ENCODE measurements at regions not wholly inside any gene's neighbourhood (a gene's known extent, or its start where the extent isn't known, plus 50 kb on each side); places are given as distances from the start of the nearest gene placed in this dataset.
A peak's percentile ranks its signal among the peaks of the same experiment; 100 is the strongest.

DNA sequence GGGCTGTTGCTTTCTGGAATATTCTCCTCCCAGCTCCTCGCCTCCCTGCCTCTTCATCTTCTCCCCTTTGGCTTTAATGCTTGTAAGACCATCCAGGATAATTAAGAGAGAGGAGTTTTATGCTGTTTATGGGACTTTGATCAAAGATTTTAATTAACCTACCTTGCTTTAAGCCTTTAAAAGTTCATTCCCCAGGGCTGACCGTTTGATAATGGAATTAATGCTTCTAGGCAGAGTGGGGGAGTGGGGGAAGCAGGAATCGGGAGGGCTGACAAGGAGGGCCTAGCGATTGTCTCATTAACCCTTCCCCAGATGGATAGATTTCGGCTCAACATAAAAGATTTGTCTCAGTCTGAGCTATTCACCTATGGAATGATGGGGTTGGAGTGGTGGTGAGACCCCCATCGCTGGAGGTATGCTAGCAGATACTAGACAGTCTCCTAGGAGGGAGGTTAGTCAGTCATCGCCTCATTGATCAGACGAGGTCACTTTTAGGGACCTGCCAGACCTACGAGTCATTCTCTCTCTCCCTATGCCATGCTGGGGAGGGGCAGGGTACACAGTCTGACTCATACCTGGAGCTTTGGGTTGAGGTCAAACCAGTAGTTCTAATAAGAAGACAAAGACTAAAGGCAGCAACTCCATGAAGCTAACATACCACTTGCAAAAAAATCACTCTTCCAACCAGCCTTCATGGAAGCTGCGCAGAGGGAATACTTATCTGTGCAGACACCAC, 236.6 kb upstream of the NLRP1 start:
- Mint-ChIP-seq H3K27ac (peak overlapping the region in 1 of 10 donors; percentile 43), H3K36me3 (no peaks in the 10 kb centered on the region), H3K4me1 (peaks cover 0 to 1% (median 0%) of the 10 kb centered on the region in 4 donors), H3K4me3 (no peak overlapping the region), H3K9me3 (peaks cover 0 to 3% (median 0%) of the 10 kb centered on the region in 9 donors), H3K27me3 (peaks cover 8 to 62% (median 41%) of the 10 kb centered on the region in 5 donors)
- POLR2A ChIA-PET = no interaction called here
- ATAC-seq = no peak
- DNase-seq = no peak

DNA sequence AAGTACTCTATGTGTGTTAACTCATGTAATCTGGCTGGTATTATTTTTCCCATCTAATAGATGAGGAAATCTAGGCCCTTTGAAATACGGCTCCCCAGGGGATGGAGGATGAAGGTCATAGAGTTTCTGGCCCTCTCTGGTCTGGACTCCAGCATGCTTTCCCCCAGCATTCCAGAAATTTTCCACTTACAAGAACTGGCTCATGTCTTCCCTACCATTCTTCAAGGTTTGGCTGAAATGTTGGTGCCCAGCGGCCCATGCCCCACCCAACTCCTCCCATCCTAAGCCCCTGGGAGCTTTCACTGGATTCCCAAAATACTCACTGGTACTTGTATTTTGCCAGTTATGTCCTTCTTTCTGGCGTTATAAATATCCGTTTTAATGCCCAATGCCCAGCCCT, 237.5 kb upstream of the NLRP1 start:
- H3K9me3 Mint-ChIP-seq = peaks cover 0 to 3% (median 0%) of the 10 kb centered on the region in 9 donors
- POLR2A ChIA-PET = no interaction called here
- ATAC-seq (no peak), DNase-seq (no peak)
- no peak overlapping the region for H3K4me3 Mint-ChIP-seq
- H3K27ac Mint-ChIP-seq = no peak overlapping the region
- H3K27me3 Mint-ChIP-seq = peaks cover 11 to 64% (median 41%) of the 10 kb centered on the region in 5 donors
- H3K4me1 Mint-ChIP-seq = peaks cover 0 to 1% (median 0%) of the 10 kb centered on the region in 4 donors
- H3K36me3 Mint-ChIP-seq = no peaks in the 10 kb centered on the region

DNA sequence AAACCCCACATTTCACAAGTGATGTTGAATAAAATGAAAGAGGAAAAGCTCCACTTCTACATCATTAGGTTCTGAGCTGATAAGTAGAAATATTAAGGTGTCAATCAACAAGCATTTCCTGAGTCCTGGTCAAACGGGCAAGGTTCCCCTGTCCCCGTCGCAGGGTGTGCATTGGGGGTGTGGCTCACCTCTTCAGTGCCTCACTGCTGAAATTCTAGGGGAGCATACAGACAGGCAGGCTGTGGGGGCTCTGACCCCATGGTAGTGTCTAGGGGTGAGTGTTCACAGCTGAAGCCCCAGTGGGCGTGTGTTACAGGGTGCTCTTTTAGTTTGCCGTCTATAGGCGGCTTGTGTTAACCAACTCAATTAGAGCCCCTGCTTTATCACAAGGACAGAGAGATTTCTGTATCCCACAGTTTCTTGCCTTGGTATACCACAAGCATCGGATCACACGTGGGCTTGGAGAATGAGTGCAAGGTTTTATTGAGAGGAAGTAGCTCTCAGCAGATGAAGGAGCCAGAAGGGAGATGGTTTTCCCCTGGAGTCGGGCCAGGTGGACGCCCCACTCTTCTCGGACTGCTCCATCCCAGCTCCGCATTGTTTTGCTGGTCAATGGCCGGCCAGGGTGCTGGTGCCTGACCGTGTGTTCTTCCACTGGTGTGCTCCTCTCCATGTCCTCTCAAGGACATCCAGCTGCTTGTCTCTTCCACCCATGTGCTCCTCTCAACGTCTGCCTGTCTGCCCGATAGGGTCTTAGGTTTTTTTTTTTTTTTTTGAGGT, 238.2 kb upstream of the NLRP1 start:
- ATAC-seq = no peak
- H3K4me3 Mint-ChIP-seq = no peak overlapping the region

DNA sequence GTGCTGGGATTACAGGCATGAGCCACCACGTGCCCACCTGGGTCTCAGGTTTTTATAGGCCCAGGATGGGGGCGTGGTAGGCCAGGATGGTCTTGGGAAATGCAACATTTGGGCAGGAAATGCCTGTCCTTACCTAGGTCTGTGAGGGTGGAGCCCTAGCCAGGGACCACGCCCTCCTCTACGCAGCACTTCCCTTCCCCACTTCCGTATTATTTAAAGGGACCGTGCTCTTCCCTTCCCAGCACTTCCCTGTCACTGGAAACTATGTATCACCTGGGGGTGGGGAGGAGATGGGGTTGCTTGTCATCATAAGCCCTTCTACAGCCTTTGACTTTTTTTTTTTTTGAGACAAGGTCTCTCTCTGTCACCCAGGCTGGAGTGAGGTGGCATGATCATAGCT, 238.9 kb upstream of the NLRP1 start:
- peaks cover 0 to 8% (median 3%) of the 10 kb centered on the region in 3 donors for H3K36me3 Mint-ChIP-seq
- H3K9me3 Mint-ChIP-seq = peaks cover 0 to 16% (median 3%) of the 10 kb centered on the region in 9 donors
- H3K4me1 Mint-ChIP-seq = no peaks in the 10 kb centered on the region
- H3K4me3 Mint-ChIP-seq = no peak overlapping the region
- POLR2A ChIA-PET = no interaction called here
- H3K27ac Mint-ChIP-seq = no peak overlapping the region
- no peak for ATAC-seq
- H3K27me3 Mint-ChIP-seq = peaks cover 11 to 67% (median 40%) of the 10 kb centered on the region in 5 donors
- DNase-seq = no peak

More for the DNA sequence above, 238.2 kb upstream of the NLRP1 start:
- POLR2A ChIA-PET = no interaction called here
- H3K4me1 Mint-ChIP-seq = peaks cover 0 to 1% (median 0%) of the 10 kb centered on the region in 4 donors
- peaks cover 0 to 9% (median 2%) of the 10 kb centered on the region in 9 donors for H3K9me3 Mint-ChIP-seq
- no peak for DNase-seq
- H3K36me3 Mint-ChIP-seq = peaks cover 0 to 6% (median 3%) of the 10 kb centered on the region in 3 donors
- peak overlapping the region in 1 of 10 donors; percentile 37 for H3K27ac Mint-ChIP-seq
- peaks cover 11 to 67% (median 46%) of the 10 kb centered on the region in 5 donors for H3K27me3 Mint-ChIP-seq

GRCh38 chr17:5825717-5826330, 241.5 kb upstream of the NLRP1 start:
- H3K36me3 Mint-ChIP-seq = peaks cover 0 to 8% (median 3%) of the 10 kb centered on the region in 3 donors
- no peaks in the 10 kb centered on the region for H3K4me1 Mint-ChIP-seq
- no peak overlapping the region for H3K27ac Mint-ChIP-seq

GRCh38 chr17:5826384-5826783, 242.1 kb upstream of the NLRP1 start:
- H3K4me1 Mint-ChIP-seq = no peaks in the 10 kb centered on the region
- H3K27me3 Mint-ChIP-seq = peaks cover 12 to 59% (median 26%) of the 10 kb centered on the region in 5 donors

More at GRCh38 chr17:5825717-5826330, 241.5 kb upstream of the NLRP1 start:
- Mint-ChIP-seq H3K4me3 (no peak overlapping the region), H3K27me3 (peaks cover 12 to 65% (median 27%) of the 10 kb centered on the region in 5 donors), H3K9me3 (peaks cover 0 to 17% (median 1%) of the 10 kb centered on the region in 9 donors)
- no peak for ATAC-seq
- POLR2A ChIA-PET = no interaction called here
- no peak for DNase-seq

GRCh38 chr17:5830921-5831320, 239.3 kb upstream of the WSCD1 start:
- DNase-seq = no peak
- Mint-ChIP-seq H3K36me3 (peaks cover 0 to 8% (median 3%) of the 10 kb centered on the region in 3 donors), H3K9me3 (peaks cover 0 to 17% (median 1%) of the 10 kb centered on the region in 9 donors), H3K4me3 (no peak overlapping the region), H3K27me3 (peaks cover 8 to 42% (median 11%) of the 10 kb centered on the region in 5 donors), H3K4me1 (peaks cover 3 to 8% (median 5%) of the 10 kb centered on the region in 4 donors), H3K27ac (no peak overlapping the region)
- POLR2A ChIA-PET = no interaction called here
- ATAC-seq = no peak

More at GRCh38 chr17:5826384-5826783, 242.1 kb upstream of the NLRP1 start:
- H3K27ac Mint-ChIP-seq = no peak overlapping the region
- H3K4me3 Mint-ChIP-seq = no peak overlapping the region
- H3K9me3 Mint-ChIP-seq = peaks cover 0 to 17% (median 1%) of the 10 kb centered on the region in 9 donors
- POLR2A ChIA-PET = no interaction called here
- no peak for DNase-seq
- ATAC-seq = no peak
- H3K36me3 Mint-ChIP-seq = peaks cover 0 to 8% (median 3%) of the 10 kb centered on the region in 3 donors

DNA sequence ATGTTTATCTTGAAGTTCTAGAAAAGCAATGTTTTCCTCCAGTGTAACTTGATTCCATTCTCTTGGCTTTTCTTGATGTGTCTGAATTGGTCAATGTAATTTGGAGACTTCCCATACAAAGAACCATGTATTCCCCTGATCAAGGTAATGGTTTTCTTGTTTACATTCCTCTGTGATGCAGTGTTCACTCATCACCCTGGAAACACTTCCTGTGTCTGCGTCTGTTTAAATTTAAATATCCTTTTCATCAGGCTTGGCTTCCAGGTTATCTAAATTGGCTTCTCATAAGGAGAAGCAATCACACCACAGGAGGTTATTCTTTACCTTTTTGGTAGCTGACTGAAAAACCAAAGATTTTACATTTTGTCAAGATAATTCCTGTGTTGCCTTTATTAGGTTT, 237.3 kb upstream of the WSCD1 start:
- Mint-ChIP-seq H3K4me3 (no peak overlapping the region), H3K9me3 (peaks cover 0 to 4% (median 0%) of the 10 kb centered on the region in 9 donors), H3K27me3 (peaks cover 5 to 27% (median 8%) of the 10 kb centered on the region in 5 donors), H3K36me3 (no peaks in the 10 kb centered on the region), H3K4me1 (peaks cover 3 to 8% (median 5%) of the 10 kb centered on the region in 4 donors), H3K27ac (peak overlapping the region in 6 of 10 donors; percentile 1 to 73 (median 24))
- DNase-seq (peak in 1 of 10 donors; percentile 30), ATAC-seq (peak; percentile 53 to 65)
- POLR2A ChIA-PET = no interaction called here

DNA sequence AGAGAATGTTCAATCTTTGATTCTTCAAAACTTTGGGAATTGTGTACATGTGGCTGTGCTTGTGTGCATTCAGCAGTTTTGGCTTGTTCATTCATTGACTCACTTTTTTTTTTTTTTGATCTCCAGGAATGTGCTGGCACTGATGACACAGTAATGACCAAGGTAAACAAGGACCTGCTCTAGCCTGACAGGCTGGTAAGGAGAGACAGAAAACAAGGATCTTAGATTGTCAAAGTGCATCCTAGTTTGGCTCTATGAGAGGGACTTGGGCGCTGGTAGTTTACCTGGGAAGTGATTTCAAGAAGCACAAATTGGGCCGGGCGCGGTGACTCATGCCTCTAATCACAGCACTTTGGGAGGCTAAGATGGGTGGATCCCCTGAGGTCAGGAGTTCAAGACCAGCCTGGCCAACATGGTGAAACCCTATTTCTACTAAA, 233.1 kb upstream of the WSCD1 start:
- no peaks in the 10 kb centered on the region for H3K9me3 Mint-ChIP-seq
- no peak overlapping the region for H3K4me3 Mint-ChIP-seq
- H3K36me3 Mint-ChIP-seq = no peaks in the 10 kb centered on the region
- POLR2A ChIA-PET = no interaction called here
- peaks cover 4 to 8% (median 5%) of the 10 kb centered on the region in 4 donors for H3K4me1 Mint-ChIP-seq
- no peak overlapping the region for H3K27ac Mint-ChIP-seq
- peaks cover 0 to 7% (median 0%) of the 10 kb centered on the region in 5 donors for H3K27me3 Mint-ChIP-seq
- ATAC-seq = no peak
- DNase-seq = no peak

- no peaks in the 10 kb centered on the region for H3K36me3 Mint-ChIP-seq
- no peak overlapping the region for H3K27ac Mint-ChIP-seq
- H3K27me3 Mint-ChIP-seq = peaks cover 0 to 7% (median 1%) of the 10 kb centered on the region in 5 donors
- POLR2A ChIA-PET = no interaction called here
- no peak overlapping the region for H3K4me3 Mint-ChIP-seq
- H3K4me1 Mint-ChIP-seq = peaks cover 0 to 4% (median 1%) of the 10 kb centered on the region in 4 donors
- ATAC-seq = no peak
- H3K9me3 Mint-ChIP-seq = no peaks in the 10 kb centered on the region
- DNase-seq = no peak
Measured at GRCh38 chr17:5838661-5839300, 231.4 kb upstream of the WSCD1 start.

DNA sequence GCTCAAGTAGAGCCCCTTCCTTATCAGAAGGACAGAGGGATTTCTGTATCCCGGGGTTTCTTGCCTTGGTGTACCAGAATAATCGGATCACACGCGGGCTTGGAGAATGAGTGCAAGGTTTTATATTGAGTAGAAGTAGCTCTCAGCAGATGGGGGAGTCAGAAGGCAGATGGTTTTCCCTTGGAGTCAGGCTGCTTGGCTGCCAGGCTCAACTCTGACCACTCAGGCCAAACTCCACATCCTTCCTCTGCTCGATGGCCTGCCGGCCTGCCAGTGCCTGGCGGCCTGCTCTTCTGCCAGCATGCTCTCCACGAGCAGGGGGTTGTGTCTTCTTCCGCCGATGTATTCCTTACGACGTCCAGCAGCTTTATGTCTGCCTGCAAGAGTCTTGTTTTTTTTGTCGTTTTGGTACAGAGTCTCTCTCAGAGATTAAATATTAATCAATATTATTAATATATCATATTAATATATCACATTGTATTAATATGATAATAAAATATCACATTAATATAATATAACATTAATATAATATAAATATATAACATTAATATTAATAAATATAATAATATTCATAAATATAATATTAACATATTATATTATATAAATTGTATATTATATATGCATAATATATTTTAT, 229.2 kb upstream of the WSCD1 start:
- H3K27ac Mint-ChIP-seq = no peak overlapping the region
- H3K36me3 Mint-ChIP-seq = no peaks in the 10 kb centered on the region
- POLR2A ChIA-PET = interaction anchor here (0.6 kb wide), 1 partner anchor 82 kb away, joined by 6 read pairs; no protein-coding TSS in a partner anchor
- H3K27me3 Mint-ChIP-seq = peaks cover 0 to 7% (median 3%) of the 10 kb centered on the region in 5 donors
- peaks cover 0 to 2% (median 0%) of the 10 kb centered on the region in 4 donors for H3K4me1 Mint-ChIP-seq
- no peaks in the 10 kb centered on the region for H3K9me3 Mint-ChIP-seq
- no peak overlapping the region for H3K4me3 Mint-ChIP-seq
- ATAC-seq (no peak), DNase-seq (no peak)

- DNase-seq (no peak), ATAC-seq (no peak)
- POLR2A ChIA-PET = no interaction called here
- Mint-ChIP-seq H3K4me1 (peaks cover 0 to 2% (median 0%) of the 10 kb centered on the region in 4 donors), H3K27me3 (peaks cover 2 to 9% (median 5%) of the 10 kb centered on the region in 5 donors), H3K9me3 (no peaks in the 10 kb centered on the region), H3K4me3 (no peak overlapping the region), H3K36me3 (no peaks in the 10 kb centered on the region), H3K27ac (no peak overlapping the region)
Measured at GRCh38 chr17:5841862-5842261, 228.3 kb upstream of the WSCD1 start.

Data from naive thymus-derived CD8-positive, alpha-beta T cell (primary cell).